SIG-M5 treated with dmso at 0.1 percent for 504 hours (cell line): ENCODE measurements at regions not wholly inside any gene's neighbourhood (a gene's known extent, or its start where the extent isn't known, plus 50 kb on each side); places are given as distances from the start of the nearest gene placed in this dataset.
"Not testable (repeated sequence)": the region's sequence is repeated elsewhere in the genome, so short reads cannot be mapped to it uniquely, and the experiment has no call there.

Experiments
- DNase-seq: peaks from one replicate; lab custom pipeline; 2025; ENCODE audit not compliant: unreplicated experiment; lab: John Stamatoyannopoulos, UW

- DNase-seq, result no peak
Measured at GRCh38 chr20:53678315-53678989, 84.8 kb upstream of the ZNF217 start.

- DNase-seq, result peak; percentile 95
Measured at GRCh38 chr20:53677447-53678314, 84.0 kb upstream of the ZNF217 start.

GRCh38 chr20:53676987-53677386 lies 83.3 kb upstream of the ZNF217 start:
- no peak for DNase-seq

GRCh38 chr20:53676519-53676822 lies 82.8 kb upstream of the ZNF217 start:
- DNase-seq, result no peak

- peak; percentile 74 for DNase-seq
Measured at GRCh38 chr20:53672484-53673129, 79.0 kb upstream of the ZNF217 start.

- DNase-seq, result peak; percentile 66
Measured at GRCh38 chr20:53671370-53671769, 77.7 kb upstream of the ZNF217 start.

- DNase-seq, result not testable (repeated sequence)
Measured at GRCh38 chr20:53669517-53670313, 76.1 kb upstream of the ZNF217 start.

GRCh38 chr20:53668992-53669391 lies 75.4 kb upstream of the ZNF217 start:
- no peak for DNase-seq

GRCh38 chr20:53666144-53666543 lies 72.5 kb upstream of the ZNF217 start:
- no peak for DNase-seq

- DNase-seq, result no peak
Measured at GRCh38 chr20:53664121-53664520, 70.5 kb upstream of the ZNF217 start.

GRCh38 chr20:53663521-53663920 lies 69.9 kb upstream of the ZNF217 start:
- DNase-seq, result not testable (repeated sequence)

- no peak for DNase-seq
Measured at GRCh38 chr20:53662595-53662994, 69.0 kb upstream of the ZNF217 start.

- no peak for DNase-seq
Measured at GRCh38 chr20:53660947-53661381, 67.3 kb upstream of the ZNF217 start.

- DNase-seq, result no peak
Measured at GRCh38 chr20:53660078-53660909, 66.7 kb upstream of the ZNF217 start.

- DNase-seq, result no peak
Measured at GRCh38 chr20:53658973-53659372, 65.3 kb upstream of the ZNF217 start.

- no peak for DNase-seq
Measured at GRCh38 chr20:53658322-53658721, 64.7 kb upstream of the ZNF217 start.

- no peak for DNase-seq
Measured at GRCh38 chr20:53657732-53658131, 64.1 kb upstream of the ZNF217 start.

- DNase-seq, result no peak
Measured at GRCh38 chr20:53657279-53657678, 63.6 kb upstream of the ZNF217 start.

- peak; percentile 95 for DNase-seq
Measured at GRCh38 chr20:53656293-53657202, 62.9 kb upstream of the ZNF217 start.
